DOHH2 (cell line): ENCODE measurements at regions not wholly inside any gene's neighbourhood (a gene's known extent, or its start where the extent isn't known, plus 50 kb on each side); places are given as distances from the start of the nearest gene placed in this dataset.
"Not testable (repeated sequence)": the region's sequence is repeated elsewhere in the genome, so short reads cannot be mapped to it uniquely, and the experiment has no call there.

Experiments used
- H3F3A ChIP-seq: fragments of 200-600 bp; sonication (generic), shearing (Covaris generic); 2 replicates; pipeline ENCODE4 v1.6.0; 2016; ENCODE audit warnings: antibody characterized with exemption, mild to moderate bottlenecking; ENCODE audit not compliant: control insufficient read depth, insufficient read depth
- H3K27ac ChIP-seq: fragments of 200-600 bp; sonication (generic); 2 replicates; pipeline ENCODE4 v1.5.1; 2014; ENCODE audit warnings: low read depth, mild to moderate bottlenecking, low read length, moderate library complexity
- H3K27me3 ChIP-seq: fragments of 200-600 bp; sonication (generic); 2 replicates; pipeline ENCODE4 v1.6.1; 2014; ENCODE audit warnings: mild to moderate bottlenecking, low read length, mixed read lengths; ENCODE audit not compliant: control insufficient read depth
- H3K36me3 ChIP-seq: fragments of 200-600 bp; sonication (generic); 2 replicates; pipeline ENCODE4 v1.6.1; 2014; ENCODE audit warnings: mild to moderate bottlenecking, low read length, moderate library complexity, mixed read lengths; ENCODE audit not compliant: control insufficient read depth
- H3K4me1 ChIP-seq: fragments of 200-600 bp; sonication (generic); 2 replicates; pipeline ENCODE4 v1.6.1; 2014; ENCODE audit warnings: mild to moderate bottlenecking, low read length, mixed read lengths; ENCODE audit not compliant: control insufficient read depth
- H3K4me2 ChIP-seq: fragments of 200-600 bp; sonication (generic); 2 replicates; pipeline ENCODE4 v1.6.0; 2014; ENCODE audit warnings: mild to moderate bottlenecking, low read length, moderate library complexity
- H3K4me3 ChIP-seq: fragments of 200-600 bp; sonication (generic); 2 replicates; pipeline ENCODE4 v1.5.1; 2014; ENCODE audit warnings: mild to moderate bottlenecking, low read length, mixed read lengths
- H3K79me2 ChIP-seq: fragments of 200-600 bp; sonication (generic); 2 replicates; pipeline ENCODE4 v1.6.1; 2014; ENCODE audit warnings: mild to moderate bottlenecking, low read length, mixed read lengths; ENCODE audit not compliant: control insufficient read depth
- H3K9me2 ChIP-seq: fragments of 200-600 bp; sonication (generic); replicated peaks from 2 replicates; pipeline ENCODE4 v1.6.1; 2014; ENCODE audit warnings: mild to moderate bottlenecking, low read length, mixed read lengths; ENCODE audit not compliant: control insufficient read depth
- H3K9me3 ChIP-seq: fragments of 200-600 bp; sonication (generic); 2 replicates; pipeline ENCODE4 v1.6.1; 2014; ENCODE audit warnings: antibody characterized with exemption, low read length, mixed read lengths; ENCODE audit not compliant: control insufficient read depth, insufficient read depth
- H4K20me1 ChIP-seq: fragments of 200-600 bp; sonication (generic); 2 replicates; pipeline ENCODE4 v1.6.0; 2014; ENCODE audit warnings: low read depth, mild to moderate bottlenecking, antibody characterized with exemption, low read length, moderate library complexity; ENCODE audit not compliant: control insufficient read depth, insufficient read depth
- EZH2phosphoT487 ChIP-seq: fragments of 200-600 bp; sonication (generic); IDR thresholded peaks from 2 replicates; pipeline ENCODE4 v1.6.1; 2017; ENCODE audit warnings: borderline replicate concordance, mild to moderate bottlenecking, antibody characterized with exemption, low read length, moderate library complexity, mixed read lengths
- TF ChIP-seq, protein P1 (sequence below): fragments of 200-600 bp; sonication (generic); IDR thresholded peaks from one replicate; pipeline ENCODE4 v1.5.1; 2014; ENCODE audit warnings: antibody characterized with exemption, mild to moderate bottlenecking, low read depth, low read length; ENCODE audit not compliant: poor library complexity, severe bottlenecking

DNA sequence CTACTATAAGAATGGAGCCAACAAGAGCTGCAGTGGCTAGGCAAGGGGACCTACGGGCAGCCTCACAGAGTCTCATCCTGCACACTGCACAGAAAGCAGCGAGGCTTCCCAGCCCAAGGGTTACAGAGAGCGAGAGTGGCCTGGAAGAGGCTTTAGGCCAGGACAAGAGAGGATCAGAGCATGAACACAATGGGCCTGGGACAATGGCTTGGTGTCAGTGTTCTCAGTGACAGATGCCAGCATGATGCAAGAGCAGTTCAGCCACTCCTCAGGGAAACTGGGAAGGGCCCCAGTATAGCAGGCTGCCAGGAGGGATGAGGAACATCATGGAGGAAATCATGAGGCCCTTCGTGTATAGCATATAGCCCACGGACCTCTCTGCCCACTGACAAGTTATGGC, 108.0 kb downstream of the NUS1 start:
- H4K20me1 ChIP-seq = no peaks in the 10 kb centered on the region
- no peaks in the 10 kb centered on the region for H3K9me2 ChIP-seq
- H3K79me2 ChIP-seq = no peaks in the 10 kb centered on the region
- H3K4me2 ChIP-seq = no peak overlapping the region
- H3K4me3 ChIP-seq = no peak overlapping the region
- TF ChIP-seq, protein P1, sequence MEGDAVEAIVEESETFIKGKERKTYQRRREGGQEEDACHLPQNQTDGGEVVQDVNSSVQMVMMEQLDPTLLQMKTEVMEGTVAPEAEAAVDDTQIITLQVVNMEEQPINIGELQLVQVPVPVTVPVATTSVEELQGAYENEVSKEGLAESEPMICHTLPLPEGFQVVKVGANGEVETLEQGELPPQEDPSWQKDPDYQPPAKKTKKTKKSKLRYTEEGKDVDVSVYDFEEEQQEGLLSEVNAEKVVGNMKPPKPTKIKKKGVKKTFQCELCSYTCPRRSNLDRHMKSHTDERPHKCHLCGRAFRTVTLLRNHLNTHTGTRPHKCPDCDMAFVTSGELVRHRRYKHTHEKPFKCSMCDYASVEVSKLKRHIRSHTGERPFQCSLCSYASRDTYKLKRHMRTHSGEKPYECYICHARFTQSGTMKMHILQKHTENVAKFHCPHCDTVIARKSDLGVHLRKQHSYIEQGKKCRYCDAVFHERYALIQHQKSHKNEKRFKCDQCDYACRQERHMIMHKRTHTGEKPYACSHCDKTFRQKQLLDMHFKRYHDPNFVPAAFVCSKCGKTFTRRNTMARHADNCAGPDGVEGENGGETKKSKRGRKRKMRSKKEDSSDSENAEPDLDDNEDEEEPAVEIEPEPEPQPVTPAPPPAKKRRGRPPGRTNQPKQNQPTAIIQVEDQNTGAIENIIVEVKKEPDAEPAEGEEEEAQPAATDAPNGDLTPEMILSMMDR = no peak
- TF ChIP-seq EZH2phosphoT487 = no peak
- no peaks in the 10 kb centered on the region for H3K9me3 ChIP-seq
- H3F3A ChIP-seq = no peaks in the 10 kb centered on the region
- H3K27me3 ChIP-seq = no peaks in the 10 kb centered on the region
- no peaks in the 10 kb centered on the region for H3K4me1 ChIP-seq
- H3K36me3 ChIP-seq = no peaks in the 10 kb centered on the region
- no peak overlapping the region for H3K27ac ChIP-seq

DNA sequence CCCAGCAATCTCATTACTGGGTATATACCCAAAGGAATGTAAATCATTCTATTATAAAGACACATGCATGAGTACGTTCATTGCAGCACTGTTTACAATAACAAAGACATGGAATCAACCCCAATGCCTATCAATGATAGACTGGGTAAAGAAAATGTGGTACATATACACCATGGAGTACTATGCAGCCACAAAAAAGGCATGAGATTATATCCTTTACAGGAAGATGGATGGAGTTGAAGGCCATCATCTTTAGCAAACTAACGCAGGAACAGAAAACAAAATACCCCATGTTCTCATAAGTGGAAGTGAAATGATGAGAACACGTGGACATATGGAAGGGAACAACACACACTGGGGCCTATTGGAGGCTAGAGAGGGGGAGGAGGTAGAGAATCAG, 115.7 kb downstream of the NUS1 start:
- no peaks in the 10 kb centered on the region for H3K27me3 ChIP-seq
- H3K9me2 ChIP-seq = no peaks in the 10 kb centered on the region
- H3K4me2 ChIP-seq = no peak overlapping the region
- no peak overlapping the region for H3K27ac ChIP-seq
- H3F3A ChIP-seq = no peaks in the 10 kb centered on the region
- H3K4me1 ChIP-seq = no peaks in the 10 kb centered on the region
- no peaks in the 10 kb centered on the region for H3K36me3 ChIP-seq
- TF ChIP-seq, protein P1 = no peak
- no peak for TF ChIP-seq EZH2phosphoT487
- no peaks in the 10 kb centered on the region for H4K20me1 ChIP-seq
- H3K9me3 ChIP-seq = no peaks in the 10 kb centered on the region
- no peaks in the 10 kb centered on the region for H3K79me2 ChIP-seq
- H3K4me3 ChIP-seq = no peak overlapping the region

DNA sequence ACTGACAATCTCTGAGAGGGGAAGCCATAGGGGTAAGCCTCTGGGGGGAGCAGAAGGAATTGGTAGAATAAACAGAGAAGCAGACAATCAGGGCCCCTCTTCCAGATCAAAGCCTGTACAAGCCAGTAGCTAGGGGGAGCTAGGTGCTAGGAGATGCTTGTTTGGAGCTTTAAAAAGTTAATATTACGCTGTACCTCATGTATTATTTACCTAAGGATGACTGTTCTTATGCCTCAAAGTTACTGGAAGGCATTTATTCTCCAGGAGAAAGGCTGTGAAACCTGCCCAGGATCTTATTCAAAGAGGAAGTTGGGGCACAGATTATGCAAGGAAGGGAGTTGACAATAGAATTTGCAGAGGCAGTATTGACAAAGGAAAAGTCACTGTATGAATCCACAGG, 111.8 kb upstream of the SLC35F1 start:
- Histone ChIP-seq H3K36me3 (no peaks in the 10 kb centered on the region), H3K4me1 (no peaks in the 10 kb centered on the region), H3K9me3 (no peaks in the 10 kb centered on the region), H3K9me2 (no peaks in the 10 kb centered on the region), H3K4me2 (no peak overlapping the region), H3F3A (no peaks in the 10 kb centered on the region), H3K27me3 (no peaks in the 10 kb centered on the region), H3K27ac (no peak overlapping the region), H4K20me1 (no peaks in the 10 kb centered on the region), H3K4me3 (no peak overlapping the region), H3K79me2 (no peaks in the 10 kb centered on the region)
- TF ChIP-seq, protein P1 = no peak
- no peak for TF ChIP-seq EZH2phosphoT487

DNA sequence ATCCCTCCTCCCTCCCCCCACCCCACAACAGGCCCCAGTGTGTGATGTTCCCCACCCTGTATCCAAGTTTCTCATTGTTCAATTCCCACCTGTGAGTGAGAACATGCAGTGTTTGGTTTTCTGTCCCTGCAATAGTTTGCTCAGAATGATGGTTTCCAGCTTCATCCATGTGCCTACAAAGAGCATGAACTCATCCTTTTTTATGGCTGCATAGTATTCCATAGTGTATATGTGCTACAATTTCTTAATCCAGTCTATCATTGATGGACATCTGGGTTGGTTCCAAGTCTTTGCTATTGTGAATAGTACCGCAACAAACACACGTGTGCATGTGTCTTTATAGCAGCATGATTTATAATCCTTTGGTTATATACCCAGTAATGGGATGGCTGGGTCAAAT, 108.2 kb upstream of the SLC35F1 start:
- H3K4me1 ChIP-seq, H3K4me3 ChIP-seq, H3K9me3 ChIP-seq, H3K9me2 ChIP-seq, H4K20me1 ChIP-seq, H3K27me3 ChIP-seq, H3K36me3 ChIP-seq, H3K79me2 ChIP-seq, H3F3A ChIP-seq, H3K27ac ChIP-seq, H3K4me2 ChIP-seq: not testable (repeated sequence)
